CD4-positive, alpha-beta T cell treated with Interleukin-15 for 4 hours (primary cell): ENCODE measurements at regions not wholly inside any gene's neighbourhood (a gene's known extent, or its start where the extent isn't known, plus 50 kb on each side); places are given as distances from the start of the nearest gene placed in this dataset.
A peak's percentile ranks its signal among the peaks of the same experiment; 100 is the strongest.

Experiments used
- DNase-seq: peaks from one replicate; pipeline ENCODE4 v3.0.0-alpha.2; 2020; ENCODE audit warnings: low spot score

GRCh38 chr6:96465321-96465903, 56.2 kb upstream of the UFL1 start:
- no peak for DNase-seq

GRCh38 chr6:96466147-96466863, 55.3 kb upstream of the UFL1 start:
- DNase-seq: peak; percentile 6

GRCh38 chr6:96467814-96468213, 53.8 kb upstream of the UFL1 start:
- DNase-seq: no peak

- DNase-seq: no peak
These were observed 53.3 kb upstream of the UFL1 start for GRCh38 chr6:96468281-96468680.

GRCh38 chr6:96468681-96469224, 52.9 kb upstream of the UFL1 start:
- peak; percentile 14 for DNase-seq

- DNase-seq: no peak
These were observed 52.3 kb upstream of the UFL1 start for GRCh38 chr6:96469312-96469711.

GRCh38 chr6:96470296-96470695, 51.3 kb upstream of the UFL1 start:
- no peak for DNase-seq
